NCI-H187 (cell line): ENCODE measurements at regions not wholly inside any gene's neighbourhood (a gene's known extent, or its start where the extent isn't known, plus 50 kb on each side); places are given as distances from the start of the nearest gene placed in this dataset.
A peak's percentile ranks its signal among the peaks of the same experiment; 100 is the strongest.

Experiments
- DNase-seq, 2 experiments: peaks; one replicate each; lab custom pipeline; 2025; lab: John Stamatoyannopoulos, UW

DNA sequence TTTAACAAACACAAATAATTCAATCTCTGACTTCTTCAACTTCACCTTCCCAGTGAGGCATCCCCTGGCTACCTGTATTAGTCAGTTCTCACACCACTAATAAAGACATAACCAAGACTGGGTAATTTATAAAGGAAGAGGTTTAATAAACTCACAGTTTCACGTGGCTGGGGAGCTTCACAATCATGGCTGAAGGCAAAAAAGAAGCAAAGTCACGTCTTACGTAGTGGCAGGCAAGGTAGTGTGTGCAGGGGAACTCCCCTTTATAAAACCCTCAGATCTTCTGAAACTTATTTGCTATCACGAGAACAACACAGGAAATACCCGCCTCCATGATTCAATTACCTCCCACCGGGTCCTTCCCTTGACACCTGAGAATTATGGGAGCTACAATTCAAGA, 478.5 kb downstream of the ADGRL2 start:
- DNase-seq = no peak

DNA sequence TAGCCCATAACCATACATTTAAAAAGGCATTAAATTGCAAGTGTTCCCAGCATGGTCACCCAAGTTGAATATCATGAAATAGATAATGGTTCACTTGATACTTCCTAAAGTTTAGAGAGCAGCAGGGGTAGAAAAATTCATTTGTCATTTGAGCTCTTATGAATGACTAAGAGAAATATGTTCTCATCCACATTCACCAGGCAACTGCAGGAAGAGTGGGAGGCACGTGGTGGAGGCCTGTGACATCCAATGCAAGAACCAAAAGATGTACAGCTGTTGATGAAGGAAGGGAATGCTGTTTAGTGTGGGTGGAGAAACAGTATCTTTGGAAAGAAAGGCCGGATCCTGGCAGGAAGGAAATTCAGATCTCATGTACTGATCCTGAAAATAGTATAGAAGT, 473.1 kb downstream of the ADGRL2 start:
- DNase-seq = no peak

DNA sequence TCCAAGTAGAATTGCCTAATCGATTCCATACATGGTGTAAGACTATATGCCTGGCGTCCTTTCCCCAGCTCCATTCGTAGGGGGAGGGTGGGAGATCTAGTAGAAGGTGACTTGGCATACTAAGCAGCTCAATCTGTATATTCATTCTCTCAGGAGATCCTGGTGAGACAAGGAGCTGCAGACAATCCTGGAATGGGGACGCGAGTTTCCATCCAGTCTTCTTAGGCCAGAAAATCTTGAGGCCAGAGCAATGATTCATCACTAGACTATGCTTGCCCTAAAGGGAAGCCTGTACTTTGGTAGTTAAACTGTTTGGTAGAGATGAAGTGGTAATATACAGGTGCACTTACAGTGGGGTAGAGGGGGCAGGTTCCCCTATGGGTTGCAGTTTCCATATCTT, 468.7 kb downstream of the ADGRL2 start:
- DNase-seq = no peak

DNA sequence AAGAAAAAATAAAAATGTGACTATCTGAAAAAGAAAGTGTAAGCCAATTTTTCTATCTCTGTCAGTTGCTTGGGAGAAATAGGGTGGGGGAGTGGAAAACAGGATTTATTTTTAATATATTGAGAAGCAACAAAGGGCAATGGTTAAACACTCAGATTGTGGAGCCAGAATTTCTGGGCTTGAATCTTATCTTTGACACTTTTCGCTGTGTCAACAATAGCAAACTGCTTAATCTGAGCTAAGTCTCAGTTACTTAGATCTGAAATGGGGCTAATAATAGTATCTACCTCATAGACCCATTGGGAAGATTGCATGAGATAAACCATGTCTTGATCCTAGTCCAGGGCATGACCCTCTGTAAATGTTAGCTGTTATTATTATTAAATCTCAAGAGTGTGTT, 468.1 kb downstream of the ADGRL2 start:
- DNase-seq = no peak

DNA sequence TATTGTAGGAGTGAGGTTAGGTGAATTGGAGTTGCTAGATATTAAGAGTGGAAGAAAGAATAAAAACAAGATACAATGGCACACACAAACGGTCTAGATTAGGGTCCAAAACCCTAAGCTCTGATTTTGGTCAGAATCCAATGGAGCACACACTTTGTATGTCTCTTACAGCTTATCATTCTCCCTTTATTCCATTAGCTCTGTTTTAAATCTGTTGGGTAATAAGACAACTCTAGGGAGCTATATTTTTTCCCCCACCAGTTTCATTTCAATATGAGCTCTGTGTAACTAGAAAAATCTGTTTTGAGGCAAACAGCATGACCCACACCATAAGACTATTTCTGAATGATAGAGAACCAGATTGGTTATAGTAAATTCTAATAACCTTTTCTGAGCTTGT, 465.6 kb downstream of the ADGRL2 start:
- DNase-seq = no peak

DNA sequence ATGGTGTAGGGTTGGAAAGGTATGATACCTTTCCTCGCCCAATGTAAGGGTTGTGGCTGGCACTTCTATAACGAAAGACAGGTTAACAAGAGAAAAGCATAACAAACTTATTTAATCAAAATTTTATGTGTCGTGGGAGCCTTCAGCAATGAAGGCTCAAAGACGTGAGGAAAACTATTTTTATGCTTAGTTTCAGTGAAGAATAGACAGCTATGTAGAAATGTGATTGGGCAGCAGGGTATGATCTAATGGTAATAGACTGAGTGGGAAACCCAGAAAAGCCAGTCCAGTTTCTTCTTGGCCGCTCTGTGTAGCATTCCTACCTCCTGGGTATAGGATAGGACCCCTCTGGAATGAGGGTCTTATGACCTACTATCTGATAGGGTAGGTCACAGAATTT, 464.7 kb downstream of the ADGRL2 start:
- no peak for DNase-seq

DNA sequence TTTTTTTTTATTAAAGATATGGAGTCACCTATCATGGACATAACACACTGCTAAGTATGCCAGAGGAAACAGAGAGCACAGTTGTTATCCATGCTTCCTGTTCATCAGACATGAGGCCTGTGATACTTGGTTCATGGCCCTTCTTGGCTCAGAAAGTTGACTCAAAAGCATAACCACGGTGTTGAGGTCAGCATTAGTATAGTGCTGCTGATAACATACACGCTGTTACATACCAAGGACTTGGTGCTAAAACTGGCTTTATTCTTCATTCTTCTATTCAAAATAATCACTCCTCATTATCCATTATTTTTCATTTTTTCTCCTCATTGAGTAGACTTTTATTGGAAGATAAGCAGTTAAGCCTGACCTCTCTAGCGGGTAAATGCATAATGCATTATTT, 464.1 kb downstream of the ADGRL2 start:
- no peak for DNase-seq

DNA sequence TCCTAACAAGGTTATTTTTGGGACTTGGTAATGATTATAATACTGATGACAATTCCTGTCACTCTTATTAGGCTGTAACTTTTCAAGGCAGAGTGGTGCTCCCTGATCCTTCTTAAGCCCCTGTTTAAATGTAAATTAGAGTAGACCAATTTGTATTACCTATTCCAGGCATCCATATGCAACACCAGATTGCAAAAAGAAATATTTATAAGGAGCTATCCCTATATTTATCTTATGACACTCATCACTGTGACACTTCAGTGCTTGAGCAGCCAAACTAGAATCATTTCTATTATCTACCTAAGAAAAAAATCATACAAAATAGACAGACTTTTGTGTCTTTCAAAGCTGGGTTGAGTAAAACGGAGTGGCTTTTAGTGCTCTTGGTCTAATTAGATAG, 462.7 kb downstream of the ADGRL2 start:
- DNase-seq = no peak

DNA sequence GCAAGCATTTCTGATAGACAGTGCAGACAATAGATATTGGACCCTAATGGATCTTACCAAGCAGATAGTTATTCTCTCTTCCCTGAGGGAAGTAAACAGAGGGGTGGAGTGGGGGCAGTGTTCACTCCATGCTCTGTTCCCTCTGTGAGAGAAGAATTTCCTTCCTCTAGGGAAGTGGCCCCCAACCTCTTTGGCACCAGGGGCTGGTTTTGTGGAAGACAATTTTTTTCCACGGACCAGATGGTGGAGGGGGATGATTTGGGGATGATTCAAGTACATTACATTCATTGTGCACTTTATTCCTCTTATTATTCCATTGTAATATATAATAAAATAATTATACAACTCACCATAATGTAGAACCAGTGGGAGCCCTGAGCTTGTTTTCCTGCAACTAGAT, 459.9 kb downstream of the ADGRL2 start:
- DNase-seq = no peak

DNA sequence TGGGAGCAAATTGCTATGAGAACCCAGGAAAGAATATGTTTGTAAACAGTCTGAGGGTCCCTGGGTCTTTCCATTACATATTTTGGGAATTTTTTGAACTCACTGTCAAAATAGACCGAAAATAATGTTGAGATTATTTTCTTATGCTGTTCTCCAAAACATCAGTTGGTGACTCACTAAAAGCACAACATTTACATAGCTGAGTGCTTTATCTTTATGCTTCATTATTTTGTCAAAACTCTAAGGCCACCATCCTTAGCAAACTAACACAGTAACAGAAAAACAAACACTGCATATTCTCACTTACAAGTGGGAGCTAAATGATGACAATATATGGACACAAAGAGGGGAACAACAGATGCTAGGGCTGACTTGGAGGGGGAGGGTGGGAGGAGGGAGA, 459.3 kb downstream of the ADGRL2 start:
- no peak for DNase-seq

DNA sequence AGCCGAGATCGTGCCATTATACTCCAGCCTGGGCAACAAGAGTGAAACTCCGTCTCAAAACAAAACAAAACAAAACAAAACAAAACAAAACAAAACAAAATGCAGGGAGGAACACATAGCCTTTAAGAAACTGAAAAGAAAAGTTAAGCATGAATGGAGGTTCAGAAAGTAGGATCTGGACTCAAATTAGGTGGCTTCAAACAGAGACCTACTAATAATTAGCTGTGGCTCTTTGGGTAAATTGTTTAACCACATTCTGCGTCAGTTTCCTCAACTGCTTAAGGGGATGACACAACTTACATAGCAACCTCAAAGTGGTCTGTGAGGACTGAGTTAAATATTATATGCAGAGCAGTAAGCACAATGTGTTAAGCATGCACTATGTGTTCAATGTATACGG, 458.2 kb downstream of the ADGRL2 start:
- DNase-seq = no peak

DNA sequence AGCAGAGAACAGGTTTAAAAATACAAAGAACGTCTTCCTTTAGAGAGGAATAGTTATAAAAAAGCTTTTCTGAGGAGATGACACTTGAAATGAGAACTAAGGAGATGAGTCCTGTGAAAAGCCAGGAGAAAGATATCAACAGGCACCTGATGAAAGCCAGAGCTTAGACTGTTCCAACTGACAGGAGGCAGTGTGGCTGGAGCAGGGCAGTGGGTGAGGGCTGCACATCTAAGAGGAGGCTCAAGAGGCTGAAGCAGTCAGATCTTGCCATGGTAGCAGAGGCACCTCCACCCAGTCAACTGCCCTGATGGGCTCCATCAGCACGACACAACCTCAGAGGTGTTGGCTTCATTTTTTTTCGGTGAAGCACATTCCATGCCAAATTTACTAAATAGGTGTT, 445.3 kb downstream of the ADGRL2 start:
- DNase-seq = no peak

DNA sequence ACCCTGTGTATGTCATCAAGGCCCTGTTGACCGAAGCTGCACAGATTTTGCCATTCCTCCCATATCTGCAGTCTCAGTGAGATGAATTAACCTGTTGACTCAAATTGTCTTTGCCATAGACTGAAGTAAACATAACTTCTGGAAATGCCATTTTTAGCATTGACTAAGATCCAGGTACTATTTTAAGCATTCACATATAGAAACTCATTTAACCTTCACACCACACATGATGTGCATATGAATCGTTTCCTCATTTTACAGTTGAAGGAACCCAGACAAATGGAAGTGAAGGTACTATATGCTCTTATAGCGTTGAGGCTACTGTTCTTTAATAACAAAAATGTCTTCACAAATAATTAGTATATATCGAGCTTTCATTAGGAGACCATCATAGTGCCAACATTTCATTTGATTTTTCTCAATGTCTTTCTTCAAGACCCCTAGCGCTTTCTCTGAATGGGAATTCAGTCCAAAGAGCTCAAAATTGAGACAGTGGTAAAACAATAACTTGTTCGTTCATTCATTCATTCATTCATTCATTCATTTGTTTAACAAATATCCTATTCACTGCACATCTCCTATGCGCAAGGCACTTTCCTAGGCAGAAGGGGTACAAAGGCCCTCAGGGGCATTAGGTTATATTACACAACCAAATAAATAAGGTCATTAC, 444.7 kb downstream of the ADGRL2 start:
- DNase-seq = no peak

DNA sequence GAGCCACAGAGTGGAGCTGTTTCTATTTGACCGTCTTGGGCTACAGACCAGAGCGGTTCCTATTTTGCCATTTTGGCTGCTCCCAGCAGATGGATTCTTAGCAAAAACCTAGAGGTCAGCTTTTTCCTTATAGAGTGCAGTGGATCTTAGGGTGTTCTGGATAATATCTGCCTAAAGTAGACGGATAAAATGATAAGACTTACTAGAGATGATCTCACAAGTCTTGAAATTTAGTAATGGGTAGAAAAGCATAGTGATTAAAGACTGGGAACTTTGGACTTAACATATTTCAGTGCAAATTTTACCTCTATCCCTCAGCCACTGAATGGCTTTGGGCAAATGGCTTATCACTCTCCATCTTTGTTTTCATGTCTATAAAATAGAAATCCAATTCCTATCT, 439.8 kb downstream of the ADGRL2 start:
- no peak for DNase-seq

DNA sequence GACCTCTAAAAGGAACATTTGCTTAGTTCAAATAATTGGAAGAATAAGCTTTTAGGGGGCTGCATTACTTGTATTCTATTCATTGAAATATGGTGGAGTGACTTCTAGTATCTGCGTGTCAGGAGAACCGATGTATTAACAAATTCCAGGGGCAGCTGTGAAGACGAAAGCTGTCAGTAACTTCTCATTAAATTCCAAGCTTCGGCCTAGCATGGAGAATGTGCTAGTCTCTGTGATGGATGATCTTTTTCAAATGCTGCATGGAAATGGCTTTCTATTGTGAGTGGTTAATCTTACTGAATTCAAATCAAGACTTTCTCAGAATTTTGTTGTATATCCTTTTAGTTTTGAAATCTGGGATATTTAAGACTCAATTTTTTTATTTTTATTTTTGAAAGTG, 429.9 kb downstream of the ADGRL2 start:
- DNase-seq = no peak

DNA sequence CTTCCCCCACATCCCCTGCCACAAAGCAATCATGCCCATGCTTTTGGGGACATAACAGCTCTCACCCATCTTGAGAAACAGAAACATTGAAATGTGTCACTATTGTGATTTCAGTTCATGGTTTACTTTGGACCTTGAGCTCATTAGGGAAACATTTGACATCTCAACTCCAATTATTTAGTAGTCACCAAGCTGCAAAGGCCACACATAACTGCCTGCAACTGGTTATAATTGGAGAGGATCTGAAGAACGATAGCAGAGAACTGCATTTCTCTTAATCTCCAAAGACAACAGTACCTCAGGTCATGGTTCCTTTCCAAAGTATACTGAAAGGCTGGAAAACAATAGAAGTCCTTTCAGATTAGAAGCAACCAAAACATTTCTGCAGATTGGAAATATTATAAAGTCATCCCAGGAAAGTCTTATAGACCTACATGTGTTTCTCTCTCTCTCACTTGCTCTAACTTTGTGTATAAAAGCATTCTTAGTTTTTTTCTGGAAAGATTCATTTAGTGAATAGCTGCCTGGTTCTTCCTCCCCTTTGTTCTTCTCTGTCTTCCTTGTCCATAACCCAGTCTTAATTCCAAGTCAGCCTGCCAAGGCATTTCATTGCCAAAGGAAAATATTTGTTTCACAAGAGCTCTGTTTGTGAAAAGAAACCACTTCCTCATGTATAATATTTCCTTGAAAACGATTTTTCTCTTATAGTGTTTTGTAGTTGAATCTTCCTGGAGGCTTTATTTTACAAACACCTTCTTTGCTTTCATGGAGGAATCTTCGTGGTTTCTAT, 426.8 kb downstream of the ADGRL2 start:
- no peak for DNase-seq

DNA sequence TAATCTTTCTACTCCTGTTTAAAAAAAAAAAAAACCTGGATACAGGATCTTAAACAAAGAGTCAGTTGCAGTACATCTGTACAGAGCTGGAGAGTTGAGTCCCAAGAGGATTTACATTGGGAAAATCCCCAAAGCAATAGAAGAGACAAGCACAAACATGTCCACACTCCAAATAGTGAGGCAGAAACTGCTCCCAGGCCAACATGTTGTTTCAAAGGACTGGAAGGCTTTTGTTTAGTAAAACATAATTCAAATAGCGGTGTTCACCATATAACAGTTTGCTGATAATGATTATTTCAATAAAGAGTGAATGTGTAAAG, 425.4 kb downstream of the ADGRL2 start:
- peak in 1 of 2 experiments; percentile 15 for DNase-seq

DNA sequence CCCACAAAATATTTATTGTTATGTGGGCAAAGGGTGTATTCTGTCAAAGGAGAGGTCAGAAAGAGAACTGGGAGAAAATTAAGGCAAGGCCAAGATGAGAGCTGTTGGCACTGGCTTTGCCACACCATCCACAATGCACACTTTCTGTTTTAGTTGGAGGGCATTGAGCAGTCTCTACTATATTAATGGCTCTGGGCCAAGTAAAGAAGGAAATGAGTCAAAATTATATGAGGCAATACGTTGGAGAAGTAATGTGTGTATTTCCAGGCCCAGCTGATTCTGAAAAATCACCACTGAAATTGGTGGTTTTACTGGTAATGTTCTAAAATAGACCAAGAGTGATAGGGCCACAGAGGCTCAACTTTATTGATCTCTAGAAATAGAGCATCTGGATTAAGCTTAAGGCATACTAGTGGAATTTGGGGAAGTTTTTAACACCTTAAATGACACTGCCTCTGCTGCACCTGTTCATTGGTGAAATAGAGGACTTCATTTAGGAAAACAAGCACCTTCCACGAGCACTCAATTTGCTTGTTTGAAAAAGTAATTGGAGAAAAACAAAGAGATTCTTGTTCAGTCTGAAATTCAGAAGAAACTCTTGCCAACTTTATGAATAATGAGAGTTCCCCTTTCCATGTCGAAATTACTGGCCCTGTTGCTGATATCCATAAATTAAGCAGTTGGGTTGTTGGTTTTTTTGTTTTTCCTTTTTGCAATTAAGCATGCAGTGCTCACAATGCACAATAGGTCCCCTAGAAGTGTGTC, 424.9 kb downstream of the ADGRL2 start:
- no peak for DNase-seq

DNA sequence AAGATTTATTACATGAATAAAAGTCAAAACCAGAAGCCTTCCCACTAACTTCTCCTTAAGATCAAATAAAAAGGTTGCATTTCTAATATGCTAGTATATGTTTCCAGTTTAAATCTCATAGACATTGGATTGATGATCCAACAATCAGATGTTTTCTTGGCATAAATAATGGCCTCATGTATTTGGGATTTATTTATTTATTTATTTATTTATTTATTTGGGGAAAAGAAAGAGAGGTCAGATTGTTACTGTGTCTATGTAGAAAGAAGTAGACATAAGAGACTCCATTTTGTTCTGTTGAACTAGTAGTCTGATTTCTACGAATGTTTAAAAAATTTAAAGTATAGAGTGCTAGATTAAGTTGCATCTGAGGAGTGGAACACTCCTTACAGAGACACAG, 422.4 kb downstream of the ADGRL2 start:
- DNase-seq = no peak

DNA sequence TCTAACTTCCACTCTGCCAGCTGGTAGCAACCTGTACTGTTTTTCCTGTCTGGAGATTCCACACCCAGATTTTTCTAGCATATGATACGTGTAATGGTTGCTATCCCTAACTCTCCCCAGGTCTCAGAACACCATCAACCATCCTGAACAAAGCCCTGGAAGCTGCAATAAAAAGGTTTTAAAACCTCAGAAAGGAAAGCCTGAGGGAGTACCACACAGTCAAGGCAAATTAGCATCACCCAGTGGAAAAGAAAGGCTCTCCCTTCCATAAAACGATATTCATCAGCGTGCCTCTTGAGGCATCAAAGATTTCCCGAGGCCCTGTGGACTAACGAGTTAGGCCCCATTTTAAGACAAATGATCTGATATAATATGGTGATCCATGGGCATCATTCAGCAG, 421.0 kb downstream of the ADGRL2 start:
- no peak for DNase-seq

DNA sequence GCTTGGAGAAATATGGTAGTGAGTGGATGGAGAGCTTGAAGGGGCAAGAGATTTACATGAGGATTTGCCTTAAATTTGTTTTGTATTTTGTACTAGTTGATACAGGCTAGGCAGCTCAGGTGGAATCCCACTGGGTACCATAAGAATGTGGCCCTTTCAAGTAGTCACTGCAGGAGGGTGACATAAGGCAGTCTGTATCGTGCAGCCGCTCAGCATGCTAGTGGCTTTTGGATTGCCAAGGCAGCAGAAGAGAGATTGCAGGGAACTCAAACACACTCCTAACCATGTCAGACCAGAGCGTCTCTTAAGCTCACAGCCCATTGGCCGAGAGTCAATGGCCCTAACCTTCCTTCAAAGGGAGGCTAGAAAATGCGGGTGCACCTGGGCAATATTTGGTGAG, 420.0 kb downstream of the ADGRL2 start:
- DNase-seq = no peak

DNA sequence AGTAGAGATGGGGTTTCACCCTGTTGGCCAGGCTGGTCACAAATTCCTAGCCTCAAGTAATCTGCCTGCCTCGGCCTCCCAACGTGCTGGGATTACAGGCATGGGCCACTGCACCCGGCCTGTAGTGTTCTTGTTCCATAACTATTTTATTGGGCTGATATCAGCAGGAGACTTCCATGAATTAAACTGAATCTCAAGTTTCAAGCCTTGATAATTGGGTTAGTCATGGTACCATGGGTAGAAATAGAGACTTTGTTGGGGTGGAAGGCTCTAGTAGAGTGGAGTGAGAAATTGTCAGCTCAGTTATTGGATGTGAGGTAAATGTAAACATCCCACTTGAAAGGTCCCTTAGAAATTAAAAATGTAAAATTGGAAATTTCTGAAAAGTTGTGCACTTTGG, 419.1 kb downstream of the ADGRL2 start:
- no peak for DNase-seq

DNA sequence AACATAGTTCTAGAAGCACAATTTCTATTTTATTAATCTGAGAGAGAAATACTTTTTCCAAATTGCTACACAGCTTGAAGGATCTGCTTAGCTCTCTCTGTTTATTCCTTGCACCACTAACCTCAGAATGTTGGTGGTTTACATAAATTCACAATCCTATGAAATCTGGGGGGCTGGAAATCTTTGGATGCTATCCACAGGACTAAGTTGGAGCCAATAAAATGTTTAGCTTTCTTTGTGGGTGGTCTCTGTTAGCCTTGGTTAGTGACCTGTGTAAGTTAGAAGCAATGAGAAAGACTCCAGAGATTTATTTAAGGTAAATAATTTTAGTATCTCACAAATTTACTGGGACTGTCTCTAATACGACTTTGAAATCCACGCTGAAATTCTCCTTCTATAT, 418.1 kb downstream of the ADGRL2 start:
- DNase-seq = no peak

DNA sequence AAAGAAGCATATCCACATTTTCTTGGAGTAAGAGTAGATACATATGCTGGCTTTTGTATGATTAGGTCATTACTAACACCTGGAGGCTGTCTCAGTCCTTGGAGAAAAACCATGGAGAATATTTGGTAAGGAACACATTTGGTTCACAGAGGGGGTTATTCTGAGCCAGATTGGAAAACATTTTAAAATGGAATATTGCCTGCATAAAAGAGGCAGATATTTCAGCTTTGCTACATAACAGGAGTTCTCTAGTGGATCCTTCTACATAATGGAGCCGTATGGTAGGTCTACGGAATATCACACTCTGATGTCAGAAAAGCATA, 415.1 kb downstream of the ADGRL2 start:
- DNase-seq = no peak
